ENCODE measurements at regions not wholly inside any gene's neighbourhood (a gene's known extent, or its start where the extent isn't known, plus 50 kb on each side); places are given as distances from the start of the nearest gene placed in this dataset.

DNA sequence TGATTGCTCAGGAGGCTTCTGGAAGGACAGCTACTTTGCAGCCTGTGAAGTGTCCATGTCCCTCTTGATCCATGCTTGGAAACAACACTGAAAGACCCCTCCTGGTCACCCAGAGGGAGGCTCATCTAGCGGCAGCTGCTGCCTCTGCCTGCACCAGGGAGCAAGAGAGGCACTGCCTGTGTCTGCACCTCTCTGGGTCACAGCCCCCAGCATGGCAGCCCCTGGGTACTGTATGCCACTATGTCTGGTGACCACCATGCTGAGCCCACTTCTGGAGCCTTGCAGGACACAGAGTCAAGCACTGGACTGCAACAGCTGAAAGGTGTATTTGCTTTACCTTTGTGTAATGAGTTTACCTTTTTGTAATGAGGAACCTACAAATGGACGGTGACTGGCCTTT, 186.3 kb upstream of the MYT1L start:
- H3K4me3 ChIP-seq (ENCODE audit: low read depth in 1 of 5, low read length in 5 of 5) = no peak overlapping the region
- H3K9me3 ChIP-seq (ENCODE audit: control insufficient read depth in 5 of 5, low read length in 5 of 5) = no peaks in the 10 kb centered on the region
- no peak overlapping the region for H3K9ac ChIP-seq (ENCODE audit: low read length in 5 of 5)
- H3K4me1 ChIP-seq (ENCODE audit: control insufficient read depth in 5 of 5, insufficient read depth in 5 of 5, low read length in 5 of 5) = no peaks in the 10 kb centered on the region
- peaks cover 0 to 7% (median 4%) of the 10 kb centered on the region in 5 donors for H3K27me3 ChIP-seq (ENCODE audit: control insufficient read depth in 5 of 5, insufficient read depth in 4 of 5, low read length in 5 of 5)
- no peak overlapping the region for H3K27ac ChIP-seq (ENCODE audit: low read depth, low read length)
- no peaks in the 10 kb centered on the region for H3K36me3 ChIP-seq (ENCODE audit: control insufficient read depth in 5 of 5, insufficient read depth in 5 of 5, low read length in 5 of 5)

DNA sequence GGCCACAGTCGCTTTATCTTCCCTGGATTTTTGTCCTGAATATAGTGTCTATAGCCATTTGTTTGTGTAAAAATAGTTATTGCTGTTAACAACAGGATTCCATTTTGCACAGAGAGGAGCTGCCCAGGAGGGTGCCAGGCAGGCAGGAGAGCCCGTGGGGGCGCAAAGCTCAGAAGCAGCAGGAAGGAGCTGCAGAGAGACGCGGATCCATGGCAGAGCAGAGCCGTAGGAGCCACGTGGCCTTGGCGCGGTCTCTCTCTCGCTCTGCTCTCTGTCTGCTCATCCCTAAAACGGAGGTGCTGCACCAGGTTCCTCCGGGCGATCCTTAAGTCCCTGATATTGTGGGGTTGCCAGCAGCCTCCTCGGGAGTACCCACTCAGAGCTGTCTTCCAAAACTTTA, 185.3 kb upstream of the MYT1L start:
- Histone ChIP-seq H3K4me1 (ENCODE audit: control insufficient read depth in 5 of 5, insufficient read depth in 5 of 5, low read length in 5 of 5) (no peaks in the 10 kb centered on the region), H3K9ac (ENCODE audit: low read length in 5 of 5) (no peak overlapping the region), H3K27me3 (ENCODE audit: control insufficient read depth in 5 of 5, insufficient read depth in 4 of 5, low read length in 5 of 5) (peaks cover 0 to 7% (median 5%) of the 10 kb centered on the region in 5 donors), H3K9me3 (ENCODE audit: control insufficient read depth in 5 of 5, low read length in 5 of 5) (no peaks in the 10 kb centered on the region), H3K4me3 (ENCODE audit: low read depth in 1 of 5, low read length in 5 of 5) (no peak overlapping the region), H3K36me3 (ENCODE audit: control insufficient read depth in 5 of 5, insufficient read depth in 5 of 5, low read length in 5 of 5) (no peaks in the 10 kb centered on the region), H3K27ac (ENCODE audit: low read depth, low read length) (no peak overlapping the region)

DNA sequence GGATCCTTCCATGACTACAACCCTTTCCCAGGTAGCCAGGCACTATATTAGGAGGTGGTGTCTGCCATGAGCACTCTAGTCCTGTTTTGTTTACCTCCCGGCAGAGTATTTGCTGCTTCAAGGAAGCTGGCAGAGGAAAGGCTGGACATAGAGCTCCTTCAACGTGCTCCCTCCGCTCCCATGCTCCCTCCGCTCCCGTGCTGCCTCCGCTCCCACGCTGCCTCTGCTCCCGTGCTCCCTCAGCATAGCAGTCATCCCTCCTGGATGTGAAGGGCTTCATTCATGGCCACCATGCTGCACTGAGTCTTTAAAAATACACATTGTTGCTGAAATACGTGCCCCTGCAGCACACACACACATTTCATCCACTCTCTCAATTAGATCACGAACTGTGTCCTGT, 181.9 kb upstream of the MYT1L start:
- Histone ChIP-seq H3K27me3 (ENCODE audit: control insufficient read depth in 5 of 5, insufficient read depth in 4 of 5, low read length in 5 of 5) (peaks cover 0 to 9% (median 3%) of the 10 kb centered on the region in 5 donors), H3K27ac (ENCODE audit: low read depth, low read length) (no peak overlapping the region), H3K4me3 (ENCODE audit: low read depth in 1 of 5, low read length in 5 of 5) (no peak overlapping the region), H3K9ac (ENCODE audit: low read length in 5 of 5) (no peak overlapping the region), H3K36me3 (ENCODE audit: control insufficient read depth in 5 of 5, insufficient read depth in 5 of 5, low read length in 5 of 5) (no peaks in the 10 kb centered on the region), H3K4me1 (ENCODE audit: control insufficient read depth in 5 of 5, insufficient read depth in 5 of 5, low read length in 5 of 5) (no peaks in the 10 kb centered on the region), H3K9me3 (ENCODE audit: control insufficient read depth in 5 of 5, low read length in 5 of 5) (no peaks in the 10 kb centered on the region)

DNA sequence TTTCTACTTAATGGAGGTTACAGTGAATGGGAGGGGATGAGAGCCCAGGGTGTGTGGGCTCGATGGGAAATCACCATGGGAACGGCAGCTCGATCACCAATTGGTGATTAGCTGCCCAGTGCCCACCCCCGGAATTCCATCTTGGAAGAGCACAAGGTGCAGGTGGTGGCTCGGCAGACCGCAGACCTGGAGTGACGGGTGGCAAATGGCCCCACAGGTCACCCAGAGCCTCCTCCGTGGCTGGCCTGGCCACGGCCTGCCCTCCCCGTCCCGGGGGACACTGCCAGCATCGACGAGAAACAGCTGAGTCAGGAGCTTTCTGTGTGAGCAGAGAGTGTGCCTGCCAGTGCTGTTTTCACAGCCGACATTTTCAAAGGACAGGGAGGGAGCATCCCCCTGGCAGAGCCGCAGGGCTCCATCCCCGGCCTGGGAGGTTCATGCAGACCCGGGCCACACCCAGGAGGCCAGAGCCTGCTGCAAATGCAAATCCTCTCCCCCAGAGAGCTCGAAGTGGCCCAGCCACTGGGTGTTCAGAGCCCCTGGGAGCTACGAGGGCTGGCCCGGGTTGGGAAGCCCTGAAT, 176.4 kb upstream of the MYT1L start:
- Histone ChIP-seq H3K27ac (ENCODE audit: low read depth, low read length) (no peak overlapping the region), H3K4me1 (ENCODE audit: control insufficient read depth in 5 of 5, insufficient read depth in 5 of 5, low read length in 5 of 5) (no peaks in the 10 kb centered on the region), H3K9me3 (ENCODE audit: control insufficient read depth in 5 of 5, low read length in 5 of 5) (peaks cover 0 to 7% (median 0%) of the 10 kb centered on the region in 5 donors), H3K36me3 (ENCODE audit: control insufficient read depth in 5 of 5, insufficient read depth in 5 of 5, low read length in 5 of 5) (no peaks in the 10 kb centered on the region), H3K27me3 (ENCODE audit: control insufficient read depth in 5 of 5, insufficient read depth in 4 of 5, low read length in 5 of 5) (peaks cover 0 to 11% (median 2%) of the 10 kb centered on the region in 5 donors), H3K9ac (ENCODE audit: low read length in 5 of 5) (no peak overlapping the region), H3K4me3 (ENCODE audit: low read depth in 1 of 5, low read length in 5 of 5) (no peak overlapping the region)

DNA sequence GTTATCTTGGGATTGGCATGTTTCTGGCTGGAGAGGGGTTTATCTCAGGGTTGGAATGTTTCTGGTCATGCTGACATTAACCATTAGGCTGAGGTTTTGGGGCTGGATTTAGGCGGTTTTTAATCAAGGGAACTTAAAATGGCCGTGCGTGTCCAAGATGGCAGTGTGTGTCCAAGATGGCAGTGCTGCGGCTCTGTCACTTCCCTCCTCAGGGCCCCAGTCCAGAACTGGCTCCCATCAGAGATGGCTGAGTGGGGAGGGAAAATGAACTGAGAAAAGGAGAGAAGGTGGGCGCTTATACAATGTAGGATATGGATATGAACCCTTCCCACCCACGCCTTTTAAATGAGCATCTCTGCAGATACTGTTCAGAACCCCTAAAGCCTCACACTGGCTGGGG, 175.5 kb upstream of the MYT1L start:
- Histone ChIP-seq H3K4me1 (ENCODE audit: control insufficient read depth in 5 of 5, insufficient read depth in 5 of 5, low read length in 5 of 5) (no peaks in the 10 kb centered on the region), H3K36me3 (ENCODE audit: control insufficient read depth in 5 of 5, insufficient read depth in 5 of 5, low read length in 5 of 5) (no peaks in the 10 kb centered on the region), H3K27me3 (ENCODE audit: control insufficient read depth in 5 of 5, insufficient read depth in 4 of 5, low read length in 5 of 5) (peaks cover 0 to 8% (median 2%) of the 10 kb centered on the region in 5 donors), H3K9me3 (ENCODE audit: control insufficient read depth in 5 of 5, low read length in 5 of 5) (peaks cover 0 to 7% (median 3%) of the 10 kb centered on the region in 5 donors), H3K9ac (ENCODE audit: low read length in 5 of 5) (no peak overlapping the region), H3K4me3 (ENCODE audit: low read depth in 1 of 5, low read length in 5 of 5) (no peak overlapping the region), H3K27ac (ENCODE audit: low read depth, low read length) (no peak overlapping the region)

DNA sequence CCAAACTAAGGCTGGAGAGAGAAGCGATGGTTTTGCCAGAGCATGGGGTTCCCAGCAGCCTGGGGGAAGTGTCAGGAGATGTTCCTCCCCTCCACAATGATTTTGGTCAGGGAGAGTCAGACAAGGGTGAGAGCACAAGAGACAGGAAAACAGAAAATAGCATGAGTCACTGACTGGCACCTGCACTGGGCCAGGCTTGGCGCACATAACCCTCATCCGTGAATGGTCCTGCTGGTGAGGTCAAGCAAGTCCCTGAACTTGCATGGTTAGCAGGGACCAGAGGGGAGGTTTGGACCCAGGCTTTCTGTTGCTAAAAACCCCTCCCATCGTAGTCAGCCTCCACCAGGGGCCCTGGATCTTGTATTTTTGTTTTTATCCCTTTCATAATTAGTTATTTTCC, 174.5 kb upstream of the MYT1L start:
- Histone ChIP-seq H3K4me3 (ENCODE audit: low read depth in 1 of 5, low read length in 5 of 5) (no peak overlapping the region), H3K4me1 (ENCODE audit: control insufficient read depth in 5 of 5, insufficient read depth in 5 of 5, low read length in 5 of 5) (no peaks in the 10 kb centered on the region), H3K9me3 (ENCODE audit: control insufficient read depth in 5 of 5, low read length in 5 of 5) (peaks cover 0 to 7% (median 3%) of the 10 kb centered on the region in 5 donors)

DNA sequence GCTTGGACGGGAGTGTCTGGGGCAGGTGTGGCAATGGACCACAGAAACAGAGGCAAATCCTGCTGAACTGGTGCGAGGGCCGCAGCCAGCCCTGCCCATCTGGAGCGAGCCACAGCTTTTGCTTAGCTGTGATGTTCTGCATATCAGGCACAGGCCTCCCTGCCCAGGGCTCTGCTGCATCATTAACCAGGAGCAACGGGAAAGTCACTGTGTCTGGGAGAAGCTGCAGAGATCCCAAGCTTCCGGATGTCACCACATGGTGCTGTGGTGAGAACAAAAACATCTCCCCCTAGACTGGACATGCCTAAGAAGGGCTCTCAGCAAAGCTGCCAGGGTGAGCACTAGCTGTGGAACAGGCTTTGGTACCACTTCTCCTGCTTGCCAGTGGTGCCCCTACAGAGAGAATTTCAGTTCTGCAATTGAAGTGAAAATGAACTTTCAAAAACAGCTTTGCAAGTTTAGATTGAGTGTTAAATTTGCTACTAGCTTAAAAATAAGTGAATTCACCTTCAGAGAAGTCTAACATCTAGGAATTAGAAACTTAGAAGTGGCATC, 172.9 kb upstream of the MYT1L start:
- no peak overlapping the region for H3K9ac ChIP-seq (ENCODE audit: low read length in 5 of 5)
- peaks cover 0 to 7% (median 3%) of the 10 kb centered on the region in 5 donors for H3K9me3 ChIP-seq (ENCODE audit: control insufficient read depth in 5 of 5, low read length in 5 of 5)
- H3K27me3 ChIP-seq (ENCODE audit: control insufficient read depth in 5 of 5, insufficient read depth in 4 of 5, low read length in 5 of 5) = peaks cover 0 to 6% (median 0%) of the 10 kb centered on the region in 5 donors
- H3K4me1 ChIP-seq (ENCODE audit: control insufficient read depth in 5 of 5, insufficient read depth in 5 of 5, low read length in 5 of 5) = no peaks in the 10 kb centered on the region
- H3K4me3 ChIP-seq (ENCODE audit: low read depth in 1 of 5, low read length in 5 of 5) = no peak overlapping the region
- H3K36me3 ChIP-seq (ENCODE audit: control insufficient read depth in 5 of 5, insufficient read depth in 5 of 5, low read length in 5 of 5) = no peaks in the 10 kb centered on the region
- no peak overlapping the region for H3K27ac ChIP-seq (ENCODE audit: low read depth, low read length)

More for the DNA sequence above, 174.5 kb upstream of the MYT1L start:
- H3K27me3 ChIP-seq (ENCODE audit: control insufficient read depth in 5 of 5, insufficient read depth in 4 of 5, low read length in 5 of 5) = peaks cover 0 to 6% (median 0%) of the 10 kb centered on the region in 5 donors
- no peaks in the 10 kb centered on the region for H3K36me3 ChIP-seq (ENCODE audit: control insufficient read depth in 5 of 5, insufficient read depth in 5 of 5, low read length in 5 of 5)
- no peak overlapping the region for H3K27ac ChIP-seq (ENCODE audit: low read depth, low read length)
- H3K9ac ChIP-seq (ENCODE audit: low read length in 5 of 5) = no peak overlapping the region

DNA sequence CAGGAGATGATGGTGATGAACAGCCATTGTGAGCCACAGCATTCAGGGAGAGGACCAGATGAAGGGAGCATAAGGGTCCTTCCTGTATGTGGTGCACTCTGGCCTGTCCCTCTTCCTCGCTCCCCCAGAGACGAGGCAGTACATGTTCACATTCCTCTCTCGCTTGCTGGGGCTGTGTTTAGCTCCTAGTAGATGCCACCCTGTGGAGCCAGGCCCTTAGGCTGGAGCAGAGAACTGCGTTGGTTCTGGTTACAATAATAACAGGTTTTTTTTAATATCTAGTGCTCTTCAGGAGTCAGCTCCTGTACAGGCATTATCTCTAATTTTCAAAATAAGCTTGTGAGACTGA, 171.1 kb upstream of the MYT1L start:
- Histone ChIP-seq H3K27me3 (ENCODE audit: control insufficient read depth in 5 of 5, insufficient read depth in 4 of 5, low read length in 5 of 5) (peaks cover 0 to 4% (median 0%) of the 10 kb centered on the region in 5 donors), H3K4me3 (ENCODE audit: low read depth in 1 of 5, low read length in 5 of 5) (no peak overlapping the region), H3K4me1 (ENCODE audit: control insufficient read depth in 5 of 5, insufficient read depth in 5 of 5, low read length in 5 of 5) (no peaks in the 10 kb centered on the region), H3K9me3 (ENCODE audit: control insufficient read depth in 5 of 5, low read length in 5 of 5) (peaks cover 0 to 7% (median 3%) of the 10 kb centered on the region in 5 donors), H3K27ac (ENCODE audit: low read depth, low read length) (no peak overlapping the region), H3K36me3 (ENCODE audit: control insufficient read depth in 5 of 5, insufficient read depth in 5 of 5, low read length in 5 of 5) (no peaks in the 10 kb centered on the region), H3K9ac (ENCODE audit: low read length in 5 of 5) (no peak overlapping the region)

DNA sequence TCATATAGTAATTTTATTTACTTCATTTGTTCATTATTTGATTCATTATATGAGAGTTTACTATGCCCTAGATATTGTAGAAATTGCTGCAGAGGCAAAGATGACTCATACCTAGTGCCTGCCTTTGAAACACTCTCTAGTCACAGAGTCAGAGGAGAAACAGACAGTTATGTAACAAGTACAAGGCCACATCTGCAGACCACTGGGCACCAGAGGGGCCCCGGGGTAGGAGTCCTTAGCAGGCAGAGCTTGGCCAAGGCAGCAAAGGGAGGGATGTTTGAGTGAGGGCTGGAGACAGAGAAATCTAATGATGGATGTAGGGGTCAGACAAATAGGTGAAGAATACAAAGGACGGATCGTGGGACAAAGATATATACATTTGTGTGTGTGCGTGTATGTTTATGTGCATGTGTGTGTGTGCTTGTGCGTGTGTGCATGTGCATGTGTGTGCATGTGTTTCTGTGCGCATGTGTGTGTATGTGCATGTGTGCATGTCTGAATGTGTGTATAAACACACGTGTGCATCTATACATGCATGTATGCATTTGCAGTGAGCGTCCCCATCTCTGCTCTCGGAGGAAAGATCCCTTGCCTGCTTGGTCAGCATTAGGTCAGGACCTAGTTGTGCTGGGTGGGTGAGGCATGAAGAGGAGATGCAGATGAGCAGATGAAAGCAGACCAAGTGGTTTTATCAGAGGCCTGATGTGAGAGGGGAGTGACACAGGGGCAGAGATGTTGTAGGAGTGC, 170.6 kb upstream of the MYT1L start:
- no peaks in the 10 kb centered on the region for H3K36me3 ChIP-seq (ENCODE audit: control insufficient read depth in 5 of 5, insufficient read depth in 5 of 5, low read length in 5 of 5)
- peaks cover 0 to 4% (median 0%) of the 10 kb centered on the region in 5 donors for H3K27me3 ChIP-seq (ENCODE audit: control insufficient read depth in 5 of 5, insufficient read depth in 4 of 5, low read length in 5 of 5)
- H3K4me3 ChIP-seq (ENCODE audit: low read depth in 1 of 5, low read length in 5 of 5) = no peak overlapping the region
- peaks cover 0 to 7% (median 3%) of the 10 kb centered on the region in 5 donors for H3K9me3 ChIP-seq (ENCODE audit: control insufficient read depth in 5 of 5, low read length in 5 of 5)
- H3K4me1 ChIP-seq (ENCODE audit: control insufficient read depth in 5 of 5, insufficient read depth in 5 of 5, low read length in 5 of 5) = no peaks in the 10 kb centered on the region
- no peak overlapping the region for H3K27ac ChIP-seq (ENCODE audit: low read depth, low read length)
- no peak overlapping the region for H3K9ac ChIP-seq (ENCODE audit: low read length in 5 of 5)

DNA sequence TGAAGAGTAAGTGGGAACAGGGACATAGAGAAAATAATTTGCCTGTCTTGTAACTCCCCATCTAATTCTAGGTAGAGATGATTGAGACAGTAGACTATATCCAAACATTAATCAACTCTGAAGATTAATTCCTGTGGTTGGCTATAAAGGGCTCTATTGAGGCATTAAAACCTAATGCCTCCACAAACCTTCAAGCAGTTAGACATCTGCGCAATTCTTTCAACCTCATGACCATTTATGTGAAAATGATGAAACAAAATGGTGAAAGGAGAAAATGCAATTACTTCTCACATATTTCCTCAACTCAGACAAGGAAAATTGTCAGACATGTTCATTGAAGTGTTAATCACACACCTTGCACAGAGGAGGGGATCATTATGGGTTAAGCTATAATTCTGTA, 164.5 kb upstream of the MYT1L start:
- Histone ChIP-seq H3K27me3 (ENCODE audit: control insufficient read depth in 5 of 5, insufficient read depth in 4 of 5, low read length in 5 of 5) (no peaks in the 10 kb centered on the region), H3K9ac (ENCODE audit: low read length in 5 of 5) (no peak overlapping the region), H3K9me3 (ENCODE audit: control insufficient read depth in 5 of 5, low read length in 5 of 5) (no peaks in the 10 kb centered on the region), H3K4me1 (ENCODE audit: control insufficient read depth in 5 of 5, insufficient read depth in 5 of 5, low read length in 5 of 5) (no peaks in the 10 kb centered on the region), H3K36me3 (ENCODE audit: control insufficient read depth in 5 of 5, insufficient read depth in 5 of 5, low read length in 5 of 5) (no peaks in the 10 kb centered on the region), H3K4me3 (ENCODE audit: low read depth in 1 of 5, low read length in 5 of 5) (no peak overlapping the region), H3K27ac (ENCODE audit: low read depth, low read length) (no peak overlapping the region)
